Chondrocyte (in vitro differentiated cells): ENCODE measurements at regions not wholly inside any gene's neighbourhood (a gene's known extent, or its start where the extent isn't known, plus 50 kb on each side); places are given as distances from the start of the nearest gene placed in this dataset.

ENCODE experiments used
- DNase-seq: peaks from one replicate; pipeline ENCODE4 v3.0.0; 2021; ENCODE audit warnings: mixed read lengths, low spot score
- H3K27ac Mint-ChIP-seq: one replicate; pipeline ENCODE4 v1.8.0; 2021; ENCODE audit warnings: mild to moderate bottlenecking, moderate library complexity, mixed read lengths; ENCODE audit not compliant: unreplicated experiment
- H3K27me3 Mint-ChIP-seq: 2 replicates; pipeline ENCODE4 v1.8.0; 2021; ENCODE audit warnings: low read depth, mixed read lengths
- H3K36me3 Mint-ChIP-seq: 2 replicates; pipeline ENCODE4 v1.8.0; 2021; ENCODE audit warnings: low read depth, mixed read lengths
- H3K4me1 Mint-ChIP-seq: 2 replicates; pipeline ENCODE4 v1.8.0; 2021; ENCODE audit warnings: low read depth, mild to moderate bottlenecking, mixed read lengths
- H3K4me3 Mint-ChIP-seq: one replicate; pipeline ENCODE4 v1.8.0; 2021; ENCODE audit warnings: mild to moderate bottlenecking, moderate library complexity, mixed read lengths; ENCODE audit not compliant: unreplicated experiment
- H3K9me3 Mint-ChIP-seq: 2 replicates; pipeline ENCODE4 v1.8.0; 2021; ENCODE audit warnings: low read depth, mixed read lengths
- TF ChIP-seq, protein P1 (sequence below): fragments of 200-600 bp; sonication (generic); IDR thresholded peaks from 2 replicates; pipeline ENCODE4 v1.5.0; 2021; ENCODE audit warnings: antibody characterized with exemption, mild to moderate bottlenecking, moderate library complexity

DNA sequence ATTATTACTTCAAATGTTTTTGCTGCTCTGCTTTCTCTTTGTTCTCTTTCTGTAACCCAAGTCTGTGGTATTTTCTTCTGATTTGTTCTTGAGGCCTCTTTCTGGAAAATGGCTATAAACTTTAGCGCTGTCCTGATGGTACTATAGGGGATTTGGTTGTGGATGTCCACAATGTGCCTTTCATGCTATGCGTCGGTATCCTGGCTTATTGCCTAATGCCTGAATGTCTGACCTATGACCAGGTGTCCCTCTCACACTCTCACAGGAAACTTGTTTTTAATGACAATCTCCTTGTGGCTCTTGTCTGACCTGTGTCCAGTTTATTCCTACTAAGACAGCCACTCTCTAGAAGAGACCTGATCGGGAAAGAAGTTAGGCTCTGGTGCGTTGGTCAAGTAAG is 222.4 kb upstream of the NR3C2 start:
- Mint-ChIP-seq H3K4me3 (no peak overlapping the region), H3K9me3 (peaks cover 6% of the 10 kb centered on the region), H3K27me3 (peaks cover 5% of the 10 kb centered on the region), H3K4me1 (no peaks in the 10 kb centered on the region), H3K36me3 (no peaks in the 10 kb centered on the region), H3K27ac (no peak overlapping the region)
- TF ChIP-seq, protein P1, sequence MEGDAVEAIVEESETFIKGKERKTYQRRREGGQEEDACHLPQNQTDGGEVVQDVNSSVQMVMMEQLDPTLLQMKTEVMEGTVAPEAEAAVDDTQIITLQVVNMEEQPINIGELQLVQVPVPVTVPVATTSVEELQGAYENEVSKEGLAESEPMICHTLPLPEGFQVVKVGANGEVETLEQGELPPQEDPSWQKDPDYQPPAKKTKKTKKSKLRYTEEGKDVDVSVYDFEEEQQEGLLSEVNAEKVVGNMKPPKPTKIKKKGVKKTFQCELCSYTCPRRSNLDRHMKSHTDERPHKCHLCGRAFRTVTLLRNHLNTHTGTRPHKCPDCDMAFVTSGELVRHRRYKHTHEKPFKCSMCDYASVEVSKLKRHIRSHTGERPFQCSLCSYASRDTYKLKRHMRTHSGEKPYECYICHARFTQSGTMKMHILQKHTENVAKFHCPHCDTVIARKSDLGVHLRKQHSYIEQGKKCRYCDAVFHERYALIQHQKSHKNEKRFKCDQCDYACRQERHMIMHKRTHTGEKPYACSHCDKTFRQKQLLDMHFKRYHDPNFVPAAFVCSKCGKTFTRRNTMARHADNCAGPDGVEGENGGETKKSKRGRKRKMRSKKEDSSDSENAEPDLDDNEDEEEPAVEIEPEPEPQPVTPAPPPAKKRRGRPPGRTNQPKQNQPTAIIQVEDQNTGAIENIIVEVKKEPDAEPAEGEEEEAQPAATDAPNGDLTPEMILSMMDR, result no peak
- DNase-seq, result no peak

DNA sequence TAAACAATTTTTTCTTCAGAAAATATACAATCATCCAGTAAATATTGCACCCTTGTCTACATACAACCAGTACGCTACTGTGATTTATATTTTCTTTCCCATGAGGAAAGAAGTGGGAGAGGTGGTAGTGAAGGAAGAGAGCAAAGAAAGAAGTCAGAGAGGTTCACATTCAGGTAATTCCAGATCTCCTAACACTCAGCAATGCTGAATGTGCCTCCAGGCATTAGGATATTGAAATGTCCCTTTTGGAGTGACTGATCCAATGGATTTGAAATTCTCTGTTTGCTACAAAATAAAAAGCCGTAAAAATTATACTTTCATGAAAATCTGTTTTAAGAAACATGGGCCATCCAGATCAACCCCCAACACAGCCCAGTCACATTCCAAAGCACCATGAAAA is 211.9 kb upstream of the NR3C2 start:
- no peak overlapping the region for H3K4me3 Mint-ChIP-seq
- H3K36me3 Mint-ChIP-seq, result no peaks in the 10 kb centered on the region
- no peak overlapping the region for H3K27ac Mint-ChIP-seq
- no peak for DNase-seq
- no peaks in the 10 kb centered on the region for H3K9me3 Mint-ChIP-seq
- no peaks in the 10 kb centered on the region for H3K27me3 Mint-ChIP-seq
- H3K4me1 Mint-ChIP-seq, result no peaks in the 10 kb centered on the region
- TF ChIP-seq, protein P1, result no peak

DNA sequence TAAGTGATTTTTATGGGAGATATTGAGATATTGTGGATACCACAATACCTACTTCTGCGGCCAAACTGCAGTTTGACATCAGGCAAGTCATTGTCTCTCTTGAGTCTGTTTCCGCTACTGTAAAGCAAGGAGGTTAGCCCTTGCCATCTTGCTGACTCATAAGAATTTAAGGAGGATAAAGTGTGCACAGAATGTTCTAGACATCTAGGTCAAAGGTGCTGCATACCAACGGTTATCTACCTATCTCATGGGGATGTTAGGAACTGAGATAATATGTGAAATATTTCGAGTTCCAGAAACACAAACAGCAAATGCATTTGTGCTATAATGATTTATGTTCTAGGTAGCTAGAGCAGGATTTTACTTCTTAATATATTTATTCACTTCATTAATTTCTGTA is 211.5 kb upstream of the NR3C2 start:
- Mint-ChIP-seq H3K27ac (no peak overlapping the region), H3K9me3 (no peaks in the 10 kb centered on the region), H3K27me3 (no peaks in the 10 kb centered on the region), H3K36me3 (no peaks in the 10 kb centered on the region), H3K4me1 (no peaks in the 10 kb centered on the region), H3K4me3 (no peak overlapping the region)
- TF ChIP-seq, protein P1, result no peak
- no peak for DNase-seq

DNA sequence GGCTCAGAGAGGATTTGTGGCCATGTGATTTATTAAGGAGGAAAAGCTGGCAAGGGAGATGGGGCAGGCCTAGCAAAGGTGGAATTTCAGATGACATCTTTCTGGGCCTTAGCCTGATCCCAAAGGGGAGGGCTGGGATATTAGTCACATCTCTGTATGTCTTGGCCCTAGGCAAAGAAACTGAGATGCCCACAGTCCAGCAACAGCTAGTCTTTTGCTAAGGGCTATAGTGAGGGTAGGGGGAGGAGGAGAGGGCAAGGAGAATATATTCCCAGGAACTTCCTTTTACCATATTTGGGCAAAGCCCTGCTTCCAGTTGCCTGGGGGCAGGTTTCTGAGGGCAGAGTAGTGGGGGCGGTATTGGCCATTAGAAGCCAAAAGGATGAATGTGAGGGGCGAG is 209.8 kb upstream of the NR3C2 start:
- no peaks in the 10 kb centered on the region for H3K27me3 Mint-ChIP-seq
- no peak for DNase-seq
- no peaks in the 10 kb centered on the region for H3K36me3 Mint-ChIP-seq
- H3K9me3 Mint-ChIP-seq, result no peaks in the 10 kb centered on the region
- H3K4me3 Mint-ChIP-seq, result no peak overlapping the region
- H3K27ac Mint-ChIP-seq, result no peak overlapping the region
- TF ChIP-seq, protein P1, result no peak
- no peaks in the 10 kb centered on the region for H3K4me1 Mint-ChIP-seq

DNA sequence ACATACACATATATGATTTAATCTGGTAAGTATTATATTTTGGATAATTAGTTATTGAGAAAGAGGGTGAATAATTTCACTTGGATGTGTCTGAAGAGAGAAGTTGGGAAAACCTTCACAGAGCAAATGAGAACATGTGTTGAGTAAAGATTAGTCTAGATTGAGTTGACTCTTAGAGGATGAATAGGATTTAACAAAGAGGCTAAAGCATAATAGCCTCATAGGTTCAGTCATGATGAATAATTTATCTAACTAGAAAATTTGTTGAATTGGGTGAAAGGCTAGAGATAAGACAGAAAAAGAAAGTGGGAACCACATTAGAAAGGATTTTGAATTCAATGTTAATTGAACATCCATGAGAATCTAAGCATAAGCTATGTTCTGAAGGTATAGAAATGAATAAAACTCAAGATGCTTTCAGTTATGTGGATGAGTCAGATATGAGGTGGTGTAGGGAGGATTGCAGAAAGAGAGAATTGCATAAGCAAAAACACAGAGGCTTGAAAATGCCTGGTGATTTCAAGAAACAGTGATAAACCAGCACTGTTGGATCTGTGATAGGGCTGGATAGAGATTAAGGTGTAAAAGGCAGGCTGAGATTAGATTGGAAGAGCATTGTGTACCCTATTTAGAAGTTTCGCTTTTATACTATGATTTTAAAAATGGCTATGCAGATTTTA is 207.6 kb upstream of the NR3C2 start:
- DNase-seq, result no peak
- H3K27me3 Mint-ChIP-seq, result no peaks in the 10 kb centered on the region
- H3K27ac Mint-ChIP-seq, result no peak overlapping the region
- H3K9me3 Mint-ChIP-seq, result no peaks in the 10 kb centered on the region
- H3K4me3 Mint-ChIP-seq, result no peak overlapping the region
- no peaks in the 10 kb centered on the region for H3K36me3 Mint-ChIP-seq
- no peaks in the 10 kb centered on the region for H3K4me1 Mint-ChIP-seq
- TF ChIP-seq, protein P1, result no peak
